KMS-11 (cell line): ENCODE measurements at regions not wholly inside any gene's neighbourhood (a gene's known extent, or its start where the extent isn't known, plus 50 kb on each side); places are given as distances from the start of the nearest gene placed in this dataset.

Experiments used
- H2AFZ ChIP-seq: fragments of 200-600 bp; sonication (generic); 2 replicates; pipeline ENCODE4 v1.6.1; 2016; ENCODE audit warnings: antibody characterized with exemption, mixed run types, low read depth
- H3K27ac ChIP-seq: fragments of 200-600 bp; sonication (generic); 2 replicates; pipeline ENCODE4 v1.6.1; 2016; ENCODE audit warnings: mild to moderate bottlenecking, mixed run types
- H3K27me3 ChIP-seq: fragments of 200-600 bp; sonication (generic); 2 replicates; pipeline ENCODE4 v1.6.1; 2017; ENCODE audit warnings: mild to moderate bottlenecking, low read depth, mixed run types, moderate library complexity; ENCODE audit not compliant: insufficient read depth
- H3K36me3 ChIP-seq: fragments of 200-600 bp; sonication (generic); 2 replicates; pipeline ENCODE4 v1.6.1; 2017; ENCODE audit warnings: mild to moderate bottlenecking, mixed run types; ENCODE audit not compliant: insufficient read depth
- H3K4me1 ChIP-seq: fragments of 200-600 bp; sonication (generic); 2 replicates; pipeline ENCODE4 v1.6.1; 2016; ENCODE audit warnings: mild to moderate bottlenecking, low read depth, mixed run types; ENCODE audit not compliant: poor library complexity, severe bottlenecking
- H3K4me2 ChIP-seq: fragments of 200-600 bp; sonication (generic); 2 replicates; pipeline ENCODE4 v1.7.0; 2016; ENCODE audit warnings: mild to moderate bottlenecking, mixed run types
- H3K4me3 ChIP-seq: fragments of 200-600 bp; sonication (generic); IDR thresholded peaks from 2 replicates; pipeline ENCODE4 v1.6.1; 2017; ENCODE audit warnings: low read depth, low read length, mixed read lengths; ENCODE audit not compliant: insufficient read depth
- H3K79me2 ChIP-seq: fragments of 200-600 bp; sonication (generic); 2 replicates; pipeline ENCODE4 v1.6.1; 2016; ENCODE audit warnings: low read depth, mixed run types; ENCODE audit not compliant: insufficient read depth
- H3K9ac ChIP-seq: fragments of 200-600 bp; sonication (generic); 2 replicates; pipeline ENCODE4 v1.6.1; 2016; ENCODE audit warnings: mild to moderate bottlenecking, mixed run types
- H4K20me1 ChIP-seq: fragments of 200-600 bp; sonication (generic); 2 replicates; pipeline ENCODE4 v1.6.1; 2016; ENCODE audit warnings: mild to moderate bottlenecking, mixed run types; ENCODE audit not compliant: insufficient read depth
- TF ChIP-seq, protein P1 (sequence below): fragments of 200-600 bp; sonication (generic); conservative IDR thresholded peaks from 2 replicates; pipeline ENCODE4 v1.6.1; 2017; ENCODE audit warnings: low read depth, mild to moderate bottlenecking, antibody characterized with exemption, low read length, moderate library complexity, mixed read lengths

DNA sequence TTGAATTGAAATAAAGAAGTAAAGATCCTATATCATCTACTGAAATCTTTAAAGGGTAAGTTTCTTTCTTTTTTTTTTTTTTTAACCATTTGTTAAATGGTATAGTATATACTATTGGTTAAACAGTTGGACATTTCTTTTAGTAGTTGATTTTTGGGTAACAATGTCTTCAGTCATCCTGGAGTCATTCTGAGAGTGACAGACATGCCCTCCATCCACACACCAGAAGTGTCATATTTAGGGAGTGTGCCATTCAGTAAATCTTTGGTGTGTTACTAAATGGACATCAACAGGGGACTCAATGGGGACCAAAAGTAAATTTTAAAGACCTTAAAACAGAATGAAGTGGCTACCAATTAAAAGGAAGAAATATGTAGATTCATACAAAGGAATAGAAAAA, 50.8 kb upstream of the SLC39A10 start:
- H2AFZ ChIP-seq = no peak overlapping the region
- TF ChIP-seq, protein P1, sequence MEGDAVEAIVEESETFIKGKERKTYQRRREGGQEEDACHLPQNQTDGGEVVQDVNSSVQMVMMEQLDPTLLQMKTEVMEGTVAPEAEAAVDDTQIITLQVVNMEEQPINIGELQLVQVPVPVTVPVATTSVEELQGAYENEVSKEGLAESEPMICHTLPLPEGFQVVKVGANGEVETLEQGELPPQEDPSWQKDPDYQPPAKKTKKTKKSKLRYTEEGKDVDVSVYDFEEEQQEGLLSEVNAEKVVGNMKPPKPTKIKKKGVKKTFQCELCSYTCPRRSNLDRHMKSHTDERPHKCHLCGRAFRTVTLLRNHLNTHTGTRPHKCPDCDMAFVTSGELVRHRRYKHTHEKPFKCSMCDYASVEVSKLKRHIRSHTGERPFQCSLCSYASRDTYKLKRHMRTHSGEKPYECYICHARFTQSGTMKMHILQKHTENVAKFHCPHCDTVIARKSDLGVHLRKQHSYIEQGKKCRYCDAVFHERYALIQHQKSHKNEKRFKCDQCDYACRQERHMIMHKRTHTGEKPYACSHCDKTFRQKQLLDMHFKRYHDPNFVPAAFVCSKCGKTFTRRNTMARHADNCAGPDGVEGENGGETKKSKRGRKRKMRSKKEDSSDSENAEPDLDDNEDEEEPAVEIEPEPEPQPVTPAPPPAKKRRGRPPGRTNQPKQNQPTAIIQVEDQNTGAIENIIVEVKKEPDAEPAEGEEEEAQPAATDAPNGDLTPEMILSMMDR = no peak
- no peak overlapping the region for H3K27ac ChIP-seq
- no peak overlapping the region for H3K4me3 ChIP-seq
- no peaks in the 10 kb centered on the region for H4K20me1 ChIP-seq
- no peaks in the 10 kb centered on the region for H3K27me3 ChIP-seq
- no peak overlapping the region for H3K9ac ChIP-seq
- no peaks in the 10 kb centered on the region for H3K4me1 ChIP-seq
- no peaks in the 10 kb centered on the region for H3K36me3 ChIP-seq
- no peaks in the 10 kb centered on the region for H3K79me2 ChIP-seq
- H3K4me2 ChIP-seq = no peak overlapping the region

DNA sequence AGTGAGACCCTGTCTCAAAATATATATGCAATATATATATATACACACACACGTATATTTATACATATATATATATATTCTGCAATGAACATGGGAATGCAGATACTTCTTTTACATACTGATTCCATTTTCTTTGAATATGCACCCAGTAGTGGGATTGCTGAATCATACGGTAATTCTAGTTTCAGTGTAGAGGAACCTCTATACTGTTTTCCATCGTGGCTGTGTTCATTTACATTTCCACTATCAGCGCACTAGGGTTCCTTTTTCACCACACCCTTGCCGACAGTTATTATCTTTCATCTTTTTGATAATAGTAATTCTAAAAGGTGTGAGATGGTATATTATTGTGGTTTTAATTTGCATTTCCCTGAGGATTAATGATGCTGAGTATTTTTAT, 52.3 kb upstream of the SLC39A10 start:
- no peak overlapping the region for H3K27ac ChIP-seq
- no peak overlapping the region for H3K4me3 ChIP-seq
- no peaks in the 10 kb centered on the region for H3K36me3 ChIP-seq
- TF ChIP-seq, protein P1 = no peak
- no peaks in the 10 kb centered on the region for H3K79me2 ChIP-seq
- no peaks in the 10 kb centered on the region for H3K27me3 ChIP-seq
- no peak overlapping the region for H3K4me2 ChIP-seq
- no peaks in the 10 kb centered on the region for H3K4me1 ChIP-seq
- H4K20me1 ChIP-seq = no peaks in the 10 kb centered on the region
- H2AFZ ChIP-seq = no peak overlapping the region
- no peak overlapping the region for H3K9ac ChIP-seq

DNA sequence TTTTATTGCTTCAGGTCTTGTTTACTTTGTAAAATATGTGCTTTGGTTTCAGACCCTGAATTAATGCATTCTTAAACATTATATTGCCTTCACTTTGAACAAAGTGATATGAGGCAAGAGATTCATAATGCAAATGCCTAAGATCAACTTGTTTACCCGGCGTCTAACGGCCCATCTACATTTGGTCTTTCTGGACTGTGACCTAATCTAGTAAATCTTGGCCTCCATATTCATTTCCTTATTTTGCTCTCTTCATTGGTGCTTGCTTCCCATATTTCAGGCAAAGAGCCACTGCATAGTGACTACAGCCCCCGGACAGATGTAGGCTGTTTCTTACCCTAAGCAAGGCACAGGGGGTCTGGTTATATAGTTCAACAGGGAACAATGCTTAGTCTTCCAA, 53.0 kb upstream of the SLC39A10 start:
- no peak overlapping the region for H3K4me3 ChIP-seq
- no peak overlapping the region for H3K4me2 ChIP-seq
- no peak overlapping the region for H2AFZ ChIP-seq
- no peaks in the 10 kb centered on the region for H3K4me1 ChIP-seq
- H3K9ac ChIP-seq = no peak overlapping the region
- no peaks in the 10 kb centered on the region for H4K20me1 ChIP-seq
- H3K36me3 ChIP-seq = no peaks in the 10 kb centered on the region
- H3K27me3 ChIP-seq = no peaks in the 10 kb centered on the region
- H3K79me2 ChIP-seq = no peaks in the 10 kb centered on the region
- TF ChIP-seq, protein P1 = no peak
- H3K27ac ChIP-seq = no peak overlapping the region

DNA sequence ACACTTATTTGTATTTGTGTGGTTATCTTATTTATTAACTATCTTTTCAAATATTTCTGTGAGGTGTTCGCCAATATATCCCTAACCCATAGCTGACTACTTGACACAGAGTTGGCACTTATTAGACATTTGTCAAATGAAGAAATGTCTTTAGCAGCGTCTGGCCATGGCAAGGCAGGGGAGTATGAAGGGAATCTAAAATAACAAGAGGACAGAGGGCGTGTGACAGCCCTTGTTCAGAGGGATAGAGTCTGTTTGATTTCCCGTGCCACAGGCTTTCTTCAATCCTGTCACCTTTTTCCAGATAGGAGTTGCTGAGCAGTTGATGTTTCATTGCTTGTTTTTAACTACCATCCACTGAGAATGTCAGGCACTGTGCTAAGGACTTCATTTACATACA, 53.6 kb upstream of the SLC39A10 start:
- Histone ChIP-seq H2AFZ (no peak overlapping the region), H3K36me3 (no peaks in the 10 kb centered on the region), H4K20me1 (no peaks in the 10 kb centered on the region), H3K9ac (no peak overlapping the region), H3K27me3 (no peaks in the 10 kb centered on the region), H3K79me2 (no peaks in the 10 kb centered on the region), H3K4me3 (no peak overlapping the region), H3K4me1 (no peaks in the 10 kb centered on the region), H3K4me2 (no peak overlapping the region), H3K27ac (no peak overlapping the region)
- TF ChIP-seq, protein P1 = no peak

DNA sequence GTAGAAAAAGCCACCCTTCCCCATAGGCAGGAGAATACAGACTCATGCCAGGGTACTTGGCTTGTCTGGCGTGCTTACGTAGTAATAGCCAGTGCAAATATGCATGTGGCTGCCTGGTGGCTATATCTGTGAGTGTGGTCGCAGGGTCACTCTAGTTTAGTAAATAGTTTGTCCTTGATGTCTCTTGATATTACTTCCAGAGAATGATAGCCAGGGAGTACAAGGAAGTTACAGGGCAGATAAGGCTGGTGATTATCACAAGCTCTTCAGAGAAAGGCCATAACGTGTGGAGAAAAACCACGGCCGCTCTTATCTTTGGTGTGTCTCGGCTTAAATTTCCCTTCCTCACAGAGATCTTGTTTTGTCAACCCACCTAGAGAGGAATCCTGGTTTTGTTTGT, 54.3 kb upstream of the SLC39A10 start:
- no peak overlapping the region for H3K27ac ChIP-seq
- H3K4me3 ChIP-seq = no peak overlapping the region
- no peaks in the 10 kb centered on the region for H3K27me3 ChIP-seq
- H3K4me1 ChIP-seq = no peaks in the 10 kb centered on the region
- H3K4me2 ChIP-seq = no peak overlapping the region
- H4K20me1 ChIP-seq = no peaks in the 10 kb centered on the region
- H3K79me2 ChIP-seq = no peaks in the 10 kb centered on the region
- TF ChIP-seq, protein P1 = no peak
- no peaks in the 10 kb centered on the region for H3K36me3 ChIP-seq
- no peak overlapping the region for H2AFZ ChIP-seq
- no peak overlapping the region for H3K9ac ChIP-seq
